ENCODE measurements at regions not wholly inside any gene's neighbourhood (a gene's known extent, or its start where the extent isn't known, plus 50 kb on each side); places are given as distances from the start of the nearest gene placed in this dataset.
"Not testable (repeated sequence)": the region's sequence is repeated elsewhere in the genome, so short reads cannot be mapped to it uniquely, and the experiment has no call there.

DNA sequence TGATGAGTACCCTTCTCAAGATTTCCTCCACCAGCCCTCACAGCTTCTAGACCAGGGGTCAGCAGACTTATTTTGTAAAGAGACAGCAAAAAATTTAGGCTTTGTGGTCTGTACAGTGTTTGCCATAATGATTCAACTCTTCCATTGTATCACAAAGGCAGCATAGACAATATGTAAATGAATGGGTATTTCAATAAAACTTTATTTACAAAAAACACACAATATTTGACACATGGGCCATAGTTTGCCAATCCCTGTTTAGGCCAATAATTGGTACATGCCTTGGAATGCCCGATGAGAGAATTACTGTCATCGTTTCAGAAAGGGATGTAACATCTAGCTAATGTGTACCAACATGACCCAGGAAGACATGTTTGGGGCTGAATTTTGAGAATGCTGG, 178.9 kb upstream of the GALNT2 start:
- DNase-seq: no peak

DNA sequence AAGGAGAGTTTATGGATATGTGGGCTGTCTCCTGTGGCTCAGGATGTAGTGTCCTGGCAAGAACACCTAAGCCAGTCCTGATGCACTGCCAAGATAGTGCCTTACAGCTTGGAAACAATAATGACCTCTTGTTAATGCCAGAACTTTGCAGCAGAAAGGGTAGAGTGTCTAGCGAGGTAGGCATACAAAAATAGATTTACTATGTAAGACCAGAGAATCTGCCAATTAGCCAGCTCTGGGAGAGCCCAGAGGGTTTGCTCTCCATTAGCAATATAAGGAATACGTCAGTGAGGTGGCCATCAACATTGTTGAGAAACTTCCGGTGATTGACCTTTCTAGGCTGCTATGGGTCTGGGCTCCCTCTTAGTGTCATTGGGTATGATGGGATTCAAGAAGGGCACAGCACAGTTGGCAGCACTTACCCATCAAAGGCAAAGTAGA, 178.5 kb upstream of the GALNT2 start:
- DNase-seq: no peak

DNA sequence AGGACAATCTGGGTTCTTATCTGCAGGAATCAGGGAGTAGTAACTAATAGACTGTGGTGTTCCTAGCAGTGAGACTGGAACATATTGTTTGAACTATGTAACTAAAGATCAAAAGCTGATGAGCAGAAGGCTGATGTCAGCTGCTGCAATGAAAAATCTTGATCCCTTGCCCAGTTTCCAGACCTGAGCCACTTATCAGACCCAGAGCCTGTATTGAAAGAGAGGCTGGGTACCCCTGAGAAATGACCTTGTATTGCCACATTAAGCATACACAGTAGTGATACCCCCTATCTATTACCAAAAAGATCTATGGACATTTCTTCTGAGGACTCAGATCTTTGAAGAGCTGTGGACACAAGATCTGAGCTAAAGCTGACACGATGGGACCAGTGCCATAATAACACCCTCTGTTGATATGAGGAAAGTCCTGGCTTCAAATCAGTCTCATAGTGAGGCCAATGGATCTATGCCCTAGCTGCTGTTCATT, 178.0 kb upstream of the GALNT2 start:
- DNase-seq: no peak

DNA sequence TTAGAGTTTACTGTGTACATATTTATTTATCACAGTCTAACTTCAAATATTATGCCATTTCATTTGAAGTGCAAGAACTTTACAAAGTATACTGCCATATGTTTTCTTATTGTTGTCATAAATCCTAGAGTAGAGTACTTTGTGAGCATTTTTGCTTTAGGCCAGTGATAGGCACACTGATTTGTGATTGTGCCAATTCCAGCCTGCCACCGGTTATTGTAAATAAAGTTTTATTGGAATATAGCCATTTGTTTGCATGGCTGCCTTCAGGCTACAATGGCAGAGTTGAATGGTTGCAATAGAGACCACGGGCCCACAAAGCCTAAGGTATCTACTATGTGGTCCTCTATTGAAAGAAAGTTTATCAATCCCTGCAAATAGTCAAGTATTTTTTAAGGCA, 175.8 kb upstream of the GALNT2 start:
- no peak for DNase-seq

DNA sequence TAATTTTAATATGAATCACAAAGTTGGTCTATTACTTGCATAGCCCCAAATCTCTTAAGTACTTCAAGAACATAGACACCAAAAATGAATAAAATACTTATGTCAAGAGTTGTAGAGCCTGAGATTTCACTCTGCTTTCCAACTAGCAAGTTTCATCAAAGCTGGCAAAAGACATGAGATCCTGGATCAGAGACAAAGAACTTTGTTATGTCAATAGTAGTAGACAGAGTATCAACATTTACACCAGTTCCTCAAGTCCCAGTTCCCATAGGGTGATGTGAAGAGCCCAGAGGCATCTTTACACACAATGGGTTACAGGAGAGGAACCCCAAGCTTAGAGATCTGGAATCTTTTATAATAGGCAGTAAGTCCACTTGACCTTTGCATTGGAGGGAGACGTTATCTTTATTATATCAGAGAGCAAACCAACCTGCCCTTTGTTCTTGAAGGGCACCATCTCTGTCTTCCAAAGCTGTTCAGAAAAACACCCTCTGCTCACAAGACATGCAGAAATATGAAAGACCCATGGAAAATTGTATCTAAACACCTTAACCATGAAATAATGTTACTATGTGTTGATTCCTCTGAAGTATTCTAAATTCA, 174.4 kb upstream of the GALNT2 start:
- no peak for DNase-seq

DNA sequence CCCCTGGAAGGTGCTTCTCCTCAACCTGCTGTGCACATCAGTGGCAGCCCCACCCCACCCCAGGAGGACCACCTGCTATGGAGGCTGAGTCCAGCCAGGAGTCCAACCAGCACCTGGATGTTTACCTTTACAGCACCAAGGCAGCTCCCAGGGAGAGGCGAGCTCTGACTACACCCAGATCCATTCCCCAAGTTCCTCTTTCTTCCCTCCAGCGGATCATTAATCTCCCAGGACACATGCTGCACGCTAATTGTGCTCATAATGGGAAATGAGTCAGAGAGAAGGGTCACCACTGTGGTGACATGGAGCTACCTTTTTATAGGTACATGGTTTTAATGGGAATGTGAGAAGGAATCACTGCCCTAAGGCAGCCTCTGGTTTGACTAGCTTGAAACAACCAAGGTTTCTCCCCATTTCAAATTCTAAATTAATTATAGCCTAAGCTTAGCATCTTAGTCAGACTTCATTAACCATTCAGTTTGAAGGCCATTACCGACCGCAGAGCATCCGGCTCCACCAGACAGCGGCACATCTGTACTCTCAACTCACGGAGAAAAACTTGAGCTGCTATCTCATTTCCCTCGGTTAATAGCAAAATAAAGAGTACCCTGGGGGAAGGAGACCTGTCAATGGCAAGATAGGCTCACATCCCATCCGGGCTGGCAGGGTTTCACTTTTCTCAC, 173.1 kb upstream of the GALNT2 start:
- DNase-seq: no peak

DNA sequence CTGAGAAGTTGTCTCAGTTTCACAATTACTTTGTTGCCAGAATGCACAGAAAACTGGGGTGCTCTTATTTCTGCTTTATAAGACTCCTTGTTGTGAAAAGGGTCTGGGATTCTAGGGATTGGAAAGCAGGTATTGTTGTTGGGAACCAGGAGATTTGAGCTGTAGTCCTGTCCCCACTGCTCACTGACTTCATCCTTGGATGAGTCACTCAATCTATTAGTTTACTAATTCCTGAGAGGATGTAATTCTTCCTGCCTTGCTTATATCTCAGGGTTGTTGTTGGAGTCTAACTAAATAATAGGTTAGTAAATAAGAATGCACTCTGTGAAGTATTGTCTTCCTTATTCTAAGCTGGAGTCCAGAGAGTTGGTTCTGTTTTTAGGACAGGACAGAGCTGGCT, 172.5 kb upstream of the GALNT2 start:
- DNase-seq: no peak

DNA sequence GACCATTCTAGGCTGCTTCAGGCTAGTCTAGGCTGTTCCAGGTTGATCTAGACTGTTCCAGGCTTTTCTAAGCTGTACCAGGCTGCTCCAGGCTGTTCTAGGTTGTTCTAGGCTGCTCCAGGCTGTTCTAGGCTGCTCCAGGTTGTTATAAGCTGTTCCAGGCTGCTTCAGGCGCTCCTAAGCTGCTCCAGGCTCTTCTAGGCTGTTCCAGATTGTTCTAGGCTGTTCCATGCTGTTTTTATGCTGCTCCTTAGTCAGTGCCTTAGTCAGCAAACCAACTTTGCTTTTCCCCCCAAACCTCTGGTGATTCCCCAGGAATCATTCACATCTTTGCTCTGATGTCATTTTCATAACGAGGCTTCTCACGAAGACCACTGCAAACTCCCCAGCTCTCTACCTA, 171.4 kb upstream of the GALNT2 start:
- no peak for DNase-seq

DNA sequence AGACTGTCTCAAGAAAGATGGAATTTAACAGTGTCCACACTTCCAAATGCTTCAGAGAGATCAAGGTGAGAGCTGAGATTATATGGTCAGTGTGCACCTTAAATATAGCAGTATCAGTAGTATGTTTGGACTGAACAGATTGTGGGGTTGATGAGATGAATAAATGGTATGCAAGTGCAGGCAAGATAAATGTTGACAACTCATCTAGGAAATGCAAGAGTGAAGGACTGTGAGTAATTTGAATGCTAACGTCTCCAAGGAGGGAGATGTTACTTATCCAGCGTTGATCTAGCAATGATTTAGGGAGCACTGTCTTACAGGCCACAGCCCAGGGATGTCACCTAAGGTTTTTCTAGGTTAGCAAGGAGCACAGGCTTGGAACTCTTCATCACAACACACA, 170.7 kb upstream of the GALNT2 start:
- DNase-seq: no peak

DNA sequence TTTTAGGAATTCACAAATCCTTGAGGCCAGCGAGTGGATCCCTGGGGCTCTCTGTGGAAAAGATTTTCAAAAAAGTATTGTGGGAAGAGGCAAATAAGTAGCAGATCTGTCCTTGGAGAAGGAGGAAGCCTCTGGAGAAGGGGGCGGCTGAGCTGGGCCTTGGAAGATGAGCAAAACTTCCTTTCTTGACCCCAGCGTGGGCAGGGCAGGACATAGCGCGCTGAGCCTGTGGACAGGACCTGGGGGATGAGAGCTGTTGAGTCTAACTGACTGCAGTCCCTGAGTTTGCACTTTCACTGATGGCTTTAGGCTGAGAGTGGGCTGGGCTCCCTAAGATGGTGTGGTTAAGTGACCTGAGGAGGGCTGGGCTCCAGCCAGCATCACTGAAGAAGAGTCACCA, 170.2 kb upstream of the GALNT2 start:
- DNase-seq: no peak

DNA sequence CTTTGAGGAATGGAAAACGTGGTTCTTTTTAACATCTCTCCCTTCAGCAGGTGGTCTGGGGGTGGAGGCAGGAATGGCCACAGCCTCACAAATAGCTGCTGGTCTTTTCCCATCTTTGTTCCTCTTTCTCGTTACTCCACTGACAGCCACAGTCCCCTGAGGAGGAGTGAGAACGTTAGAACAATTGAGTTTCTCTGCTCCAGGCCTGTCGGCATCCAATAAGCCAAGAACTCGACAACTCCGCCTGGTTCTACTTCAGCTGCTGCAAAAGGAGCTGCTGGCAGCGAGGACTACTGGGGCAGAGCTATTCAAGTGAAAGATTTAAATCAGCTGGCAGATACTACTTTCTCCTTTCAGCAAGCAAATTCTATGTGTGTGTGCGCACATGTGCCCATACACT, 169.5 kb upstream of the GALNT2 start:
- DNase-seq: no peak

DNA sequence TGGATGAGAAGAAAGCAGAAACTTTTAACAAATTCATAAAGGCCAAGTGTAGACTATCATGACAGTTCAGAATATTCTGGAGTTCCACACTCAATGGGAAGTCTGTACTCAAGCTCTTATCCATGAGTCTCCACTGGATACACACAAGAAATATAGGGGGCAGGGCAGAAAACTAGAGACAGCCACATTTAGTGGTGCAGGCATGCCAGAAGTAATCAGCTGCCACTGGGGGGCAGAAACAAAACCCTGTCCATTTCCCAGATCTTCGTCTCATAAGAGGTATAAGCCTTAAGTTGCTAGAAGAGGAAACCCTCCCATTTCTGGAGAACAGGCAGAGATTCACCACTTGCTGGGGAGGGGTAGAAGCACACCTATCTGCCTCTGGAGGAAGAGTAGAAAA, 166.8 kb upstream of the GALNT2 start:
- no peak for DNase-seq

DNA sequence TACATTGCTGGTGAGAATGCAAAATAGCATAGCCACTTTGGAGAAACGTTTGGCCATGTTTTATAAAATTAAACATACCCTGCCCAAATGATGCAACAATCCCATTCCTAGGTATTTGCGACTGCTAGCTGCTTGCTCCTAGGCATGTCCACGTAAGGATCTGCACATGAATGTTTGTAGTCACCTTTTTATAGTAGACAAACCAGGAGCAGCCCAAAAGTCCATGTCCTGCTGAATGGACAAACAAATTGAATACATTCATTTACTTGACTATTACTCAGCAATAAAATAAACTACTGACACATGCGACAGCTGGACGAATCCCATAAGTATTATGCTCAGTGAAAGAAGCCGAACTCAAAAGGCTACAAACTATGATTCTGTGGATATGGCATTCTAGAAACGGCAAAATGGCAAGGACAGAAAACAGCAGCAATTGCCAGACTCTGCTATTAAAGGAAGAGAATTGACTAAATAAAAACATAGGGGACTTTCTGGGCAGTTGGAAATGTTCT, 161.9 kb upstream of the GALNT2 start:
- DNase-seq: no peak

DNA sequence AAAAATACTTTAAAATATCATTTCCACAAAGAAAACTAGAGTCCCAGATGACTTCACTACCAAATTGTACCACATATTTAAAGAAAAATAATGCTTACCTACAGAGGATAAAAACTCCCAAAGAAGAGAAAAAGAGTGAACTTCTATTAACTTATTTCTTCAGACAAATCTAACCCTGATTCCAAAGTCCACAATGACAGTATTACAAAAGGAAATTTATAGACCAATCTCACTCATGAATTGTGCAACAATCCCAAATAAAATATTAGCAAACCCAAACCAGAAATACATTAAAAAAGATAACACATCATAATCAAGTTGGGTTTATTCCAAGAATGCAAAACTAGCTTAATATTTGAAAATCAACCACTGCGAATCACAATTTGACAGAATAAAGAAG, 161.4 kb upstream of the GALNT2 start:
- DNase-seq: no peak

DNA sequence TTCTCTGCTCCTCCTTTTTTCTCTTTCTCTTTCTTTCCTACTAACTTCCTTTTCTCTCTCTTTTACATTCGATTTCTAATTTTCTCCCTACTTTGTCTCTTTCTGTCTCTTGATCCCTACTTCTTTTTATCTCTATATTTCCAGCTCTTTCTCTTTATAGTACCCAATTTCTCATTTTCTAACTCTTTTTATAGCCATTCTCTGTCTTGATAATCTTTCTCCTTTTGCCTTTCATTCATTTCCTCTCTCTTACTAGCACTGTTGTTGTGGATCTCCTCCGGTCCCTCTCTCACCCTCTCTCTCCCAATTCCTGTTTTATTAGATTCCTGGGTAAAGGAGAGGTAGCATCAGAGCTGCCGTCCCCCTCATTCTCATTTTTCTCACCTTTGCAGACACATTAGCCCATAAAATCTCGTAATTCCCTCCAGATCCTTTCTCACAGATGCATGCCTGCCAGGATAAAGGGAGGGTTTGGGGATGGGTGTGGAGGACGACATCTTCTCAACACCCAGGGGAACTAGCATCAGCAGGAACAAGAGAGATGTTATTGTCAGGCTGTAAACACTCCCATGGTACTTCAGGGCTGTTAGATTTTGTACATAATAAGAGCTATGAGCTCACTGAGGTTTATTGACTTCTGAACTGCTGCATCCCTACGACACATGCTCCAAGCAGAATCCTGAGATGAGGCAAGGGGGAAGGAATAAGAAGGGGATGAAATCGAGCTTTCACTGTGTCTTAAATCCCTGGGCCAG, 159.0 kb upstream of the GALNT2 start:
- DNase-seq: no peak

DNA sequence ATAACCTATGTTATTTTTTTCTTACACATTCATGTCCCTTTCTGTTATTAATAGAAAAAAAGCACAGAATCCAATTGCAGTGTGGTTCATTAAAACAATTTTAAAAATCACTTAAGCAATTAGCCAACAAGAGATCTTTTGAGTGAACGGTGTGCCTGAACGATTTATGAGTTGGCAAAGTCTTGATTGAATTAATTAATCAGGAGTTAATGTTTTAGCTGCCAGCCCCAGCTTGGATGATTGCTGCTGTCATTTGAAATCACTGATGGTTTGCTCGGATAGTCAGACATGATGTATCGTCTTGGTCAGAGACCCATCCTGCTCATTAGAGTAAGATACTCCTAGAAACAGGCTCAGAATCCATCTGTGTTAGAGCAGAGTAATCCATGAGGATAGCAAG, 158.3 kb upstream of the GALNT2 start:
- DNase-seq: no peak

DNA sequence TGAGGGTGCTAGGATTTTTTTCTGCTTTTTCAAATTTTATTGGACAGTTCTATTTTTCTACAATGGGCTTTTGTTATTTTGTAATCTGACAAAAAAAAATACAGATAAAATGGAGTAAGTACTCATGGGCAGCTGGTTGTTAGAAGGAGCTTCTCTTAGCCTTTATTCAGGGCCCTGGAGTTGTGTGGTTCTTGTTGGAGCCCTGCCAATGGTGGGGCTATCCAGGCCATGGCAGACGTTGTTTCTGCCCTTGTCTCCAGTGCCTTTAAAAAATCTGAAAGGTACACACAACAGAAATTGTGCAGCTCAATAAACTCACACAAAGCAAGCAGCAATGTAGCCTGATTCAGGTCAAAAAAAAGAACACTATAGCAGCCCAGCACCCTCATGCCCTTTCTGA, 153.5 kb upstream of the GALNT2 start:
- no peak for DNase-seq

DNA sequence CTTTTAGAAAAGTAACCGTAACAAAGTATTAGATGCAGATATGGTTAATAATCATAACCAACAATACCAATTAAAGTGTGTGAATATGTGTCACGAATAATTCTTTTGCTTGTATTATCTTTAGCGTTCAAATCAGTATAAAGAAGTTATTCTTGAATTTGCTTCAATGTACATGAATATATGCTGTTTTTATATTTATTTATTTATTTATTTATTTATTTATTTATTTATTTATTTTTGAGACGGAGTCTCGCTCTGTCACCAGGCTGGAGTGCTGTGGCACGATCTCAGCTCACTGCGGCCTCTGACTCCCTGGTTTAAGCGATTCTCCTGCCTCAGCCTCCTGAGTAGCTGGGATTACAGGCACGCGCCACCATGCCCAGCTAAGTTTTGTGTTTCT, 147.6 kb upstream of the GALNT2 start:
- DNase-seq: not testable (repeated sequence)

DNA sequence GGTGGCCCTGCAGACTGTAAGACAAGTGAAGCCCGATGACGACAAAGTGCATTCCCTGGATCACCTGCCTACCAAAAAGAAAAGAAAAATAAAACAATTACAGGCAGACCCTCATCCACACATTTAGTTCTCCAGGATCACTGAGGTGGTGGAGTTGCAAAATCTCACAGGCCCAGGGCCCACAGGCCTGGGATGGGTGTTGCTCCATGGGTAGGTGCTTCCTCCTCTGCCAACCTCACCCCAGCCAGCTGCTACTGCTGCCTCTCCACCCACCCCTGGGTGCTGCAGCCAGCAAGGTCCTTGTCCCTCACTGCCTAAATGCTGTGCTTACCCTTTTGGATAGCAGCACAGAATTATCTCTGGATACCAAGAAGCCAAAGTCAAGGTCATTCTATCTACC, 146.4 kb upstream of the GALNT2 start:
- no peak for DNase-seq

DNA sequence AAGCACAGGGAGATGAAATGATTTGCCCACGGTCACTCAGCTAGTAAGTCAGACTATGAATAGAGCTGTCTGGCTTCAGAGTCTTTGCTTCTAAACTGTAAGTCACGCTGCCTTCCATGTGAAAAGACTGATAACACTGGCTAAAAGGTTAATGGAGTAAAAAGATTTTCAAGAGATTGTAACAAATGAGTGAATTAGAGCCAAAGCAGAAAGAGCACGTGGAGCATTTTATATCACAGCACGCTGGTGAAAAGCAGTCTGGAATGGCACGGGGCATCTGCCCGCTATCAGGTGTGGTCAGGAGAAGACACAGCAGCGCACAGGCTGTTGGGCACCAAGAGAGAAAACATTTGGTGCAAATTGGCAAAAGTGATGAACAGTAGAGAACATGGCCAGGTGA, 144.8 kb upstream of the GALNT2 start:
- no peak for DNase-seq

DNA sequence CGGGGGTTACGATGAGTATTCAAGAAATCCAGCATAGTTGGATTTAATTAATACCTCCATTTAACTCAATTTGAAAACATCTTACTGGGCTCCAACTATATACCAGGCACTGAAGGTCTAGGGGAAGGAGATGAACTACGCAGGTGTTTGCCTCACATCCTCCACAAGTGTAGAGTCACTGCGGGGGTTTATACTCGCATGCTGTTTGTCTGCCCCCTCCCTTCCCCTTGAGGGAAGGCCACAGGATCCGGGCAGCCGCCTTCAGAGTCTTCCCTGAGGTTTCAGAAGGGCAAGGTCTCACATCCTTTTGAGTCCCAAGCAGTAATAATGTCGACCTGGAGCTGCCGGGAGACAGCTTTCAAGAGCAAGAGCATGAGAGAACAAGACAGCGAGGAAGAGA, 142.4 kb upstream of the GALNT2 start:
- no peak for DNase-seq

DNA sequence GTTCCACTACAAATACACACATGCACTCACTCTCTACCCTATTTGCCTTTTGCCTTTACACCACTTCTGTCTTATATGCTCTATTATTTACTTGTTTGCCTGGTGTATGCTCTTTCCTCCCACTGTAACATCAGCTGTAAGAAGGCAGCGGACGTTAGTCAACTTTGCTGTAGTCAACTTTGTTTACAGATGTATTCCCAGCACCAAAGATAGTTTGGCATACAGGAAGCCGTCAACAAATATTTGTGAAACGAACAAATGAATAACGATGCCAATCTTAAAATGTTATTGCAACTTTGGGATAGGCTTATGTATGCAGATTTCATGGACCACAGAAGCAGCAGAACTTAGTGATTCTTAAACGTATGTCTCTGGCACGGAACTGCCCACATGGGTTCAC, 138.3 kb upstream of the GALNT2 start:
- DNase-seq: no peak

DNA sequence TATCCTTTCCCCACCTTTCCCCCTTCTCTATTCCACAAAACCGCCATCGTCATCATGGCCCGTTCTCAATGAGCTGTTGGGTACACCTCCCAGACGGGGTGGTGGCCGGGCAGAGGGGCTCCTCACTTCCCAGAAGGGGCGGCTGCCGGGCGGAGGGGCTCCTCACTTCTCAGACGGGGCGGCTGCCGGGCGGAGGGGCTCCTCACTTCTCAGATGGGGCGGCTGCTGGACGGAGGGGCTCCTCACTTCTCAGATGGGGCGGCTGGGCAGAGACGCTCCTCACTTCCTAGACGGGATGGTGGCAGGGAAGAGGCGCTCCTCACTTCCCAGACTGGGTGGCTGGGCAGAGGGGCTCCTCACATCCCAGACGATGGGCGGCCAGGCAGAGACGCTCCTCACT, 135.3 kb upstream of the GALNT2 start:
- not testable (repeated sequence) for DNase-seq

DNA sequence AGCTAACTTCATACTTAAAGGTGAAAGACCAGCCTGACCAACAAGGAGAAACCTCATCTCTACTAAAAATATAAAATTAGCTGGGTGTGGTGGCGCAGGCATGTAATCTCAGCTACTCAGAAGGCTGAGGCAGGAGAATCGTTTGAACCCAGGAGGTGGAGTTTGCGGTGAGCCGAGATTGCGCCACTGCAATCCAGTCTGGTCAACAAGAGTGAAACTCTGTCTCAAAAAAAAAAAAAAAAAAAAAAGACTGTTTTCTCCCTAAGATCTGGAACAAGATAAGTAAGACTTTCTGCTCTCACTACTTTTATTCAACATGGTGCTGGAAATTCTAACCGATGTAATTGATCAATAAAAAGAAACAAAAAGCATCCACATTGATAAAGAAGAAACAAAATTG, 131.9 kb upstream of the GALNT2 start:
- not testable (repeated sequence) for DNase-seq
